MM.1S (cell line): ENCODE measurements at regions not wholly inside any gene's neighbourhood (a gene's known extent, or its start where the extent isn't known, plus 50 kb on each side); places are given as distances from the start of the nearest gene placed in this dataset.

Experiments
- EZH2phosphoT487 ChIP-seq: fragments of 300-600 bp; sonication (generic); IDR thresholded peaks from 2 replicates; pipeline ENCODE4 v1.6.1; 2018; ENCODE audit warnings: antibody characterized with exemption, low read length
- TF ChIP-seq, protein P1 (sequence below): fragments of 300-600 bp; sonication (generic); IDR thresholded peaks from 2 replicates; pipeline ENCODE4 v1.5.1; 2016; ENCODE audit warnings: antibody characterized with exemption, low read length, mixed read lengths

- TF ChIP-seq, protein P1, sequence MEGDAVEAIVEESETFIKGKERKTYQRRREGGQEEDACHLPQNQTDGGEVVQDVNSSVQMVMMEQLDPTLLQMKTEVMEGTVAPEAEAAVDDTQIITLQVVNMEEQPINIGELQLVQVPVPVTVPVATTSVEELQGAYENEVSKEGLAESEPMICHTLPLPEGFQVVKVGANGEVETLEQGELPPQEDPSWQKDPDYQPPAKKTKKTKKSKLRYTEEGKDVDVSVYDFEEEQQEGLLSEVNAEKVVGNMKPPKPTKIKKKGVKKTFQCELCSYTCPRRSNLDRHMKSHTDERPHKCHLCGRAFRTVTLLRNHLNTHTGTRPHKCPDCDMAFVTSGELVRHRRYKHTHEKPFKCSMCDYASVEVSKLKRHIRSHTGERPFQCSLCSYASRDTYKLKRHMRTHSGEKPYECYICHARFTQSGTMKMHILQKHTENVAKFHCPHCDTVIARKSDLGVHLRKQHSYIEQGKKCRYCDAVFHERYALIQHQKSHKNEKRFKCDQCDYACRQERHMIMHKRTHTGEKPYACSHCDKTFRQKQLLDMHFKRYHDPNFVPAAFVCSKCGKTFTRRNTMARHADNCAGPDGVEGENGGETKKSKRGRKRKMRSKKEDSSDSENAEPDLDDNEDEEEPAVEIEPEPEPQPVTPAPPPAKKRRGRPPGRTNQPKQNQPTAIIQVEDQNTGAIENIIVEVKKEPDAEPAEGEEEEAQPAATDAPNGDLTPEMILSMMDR: no peak
- no peak for TF ChIP-seq EZH2phosphoT487
These were observed 115.6 kb upstream of the COL5A1 start for GRCh38 chr9:134525841-134526583.
